Hepatocyte (in vitro differentiated cells): ENCODE measurements at regions not wholly inside any gene's neighbourhood (a gene's known extent, or its start where the extent isn't known, plus 50 kb on each side); places are given as distances from the start of the nearest gene placed in this dataset.

Experiments
- DNase-seq: peaks from one replicate; pipeline ENCODE4 v3.0.0-alpha.2; 2016; ENCODE audit warnings: low spot score
- H2AFZ ChIP-seq: fragments of 200-600 bp; sonication (generic); 2 replicates; pipeline ENCODE4 v1.6.0; 2016; ENCODE audit warnings: antibody characterized with exemption, mild to moderate bottlenecking
- H3K27ac ChIP-seq: fragments of 200-600 bp; sonication (generic); 2 replicates; pipeline ENCODE4 v1.5.1; 2016; ENCODE audit warnings: mild to moderate bottlenecking
- H3K27me3 ChIP-seq: fragments of 200-600 bp; sonication (generic); 2 replicates; pipeline ENCODE4 v1.6.1; 2016
- H3K36me3 ChIP-seq: fragments of 200-600 bp; sonication (generic); replicated peaks from 2 replicates; pipeline ENCODE4 v1.5.1; 2016; ENCODE audit warnings: low read depth; ENCODE audit not compliant: insufficient read depth
- H3K4me1 ChIP-seq: fragments of 200-600 bp; sonication (generic); 2 replicates; pipeline ENCODE4 v1.5.1; 2016; ENCODE audit warnings: mild to moderate bottlenecking, moderate library complexity; ENCODE audit not compliant: insufficient read depth
- H3K4me2 ChIP-seq: fragments of 200-600 bp; sonication (generic); 2 replicates; pipeline ENCODE4 v1.6.0; 2016
- H3K4me3 ChIP-seq: fragments of 200-600 bp; sonication (generic); 2 replicates; pipeline ENCODE4 v1.5.1; 2016; ENCODE audit warnings: mild to moderate bottlenecking
- H3K79me2 ChIP-seq: fragments of 200-600 bp; sonication (generic); 2 replicates; pipeline ENCODE4 v1.6.0; 2017; ENCODE audit warnings: mild to moderate bottlenecking
- H3K9me2 ChIP-seq: fragments of 200-600 bp; sonication (generic); replicated peaks from 2 replicates; pipeline ENCODE4 v1.6.0; 2017; ENCODE audit warnings: mild to moderate bottlenecking; ENCODE audit not compliant: insufficient read depth
- H3K9me3 ChIP-seq: fragments of 200-600 bp; sonication (generic); 2 replicates; pipeline ENCODE4 v1.5.1; 2016; ENCODE audit warnings: low read depth, mild to moderate bottlenecking
- H4K20me1 ChIP-seq: fragments of 200-600 bp; sonication (generic); 2 replicates; pipeline ENCODE4 v1.6.0; 2016; ENCODE audit warnings: mild to moderate bottlenecking; ENCODE audit not compliant: insufficient read depth, poor library complexity, severe bottlenecking
- CTCF ChIP-seq: fragments of 200-600 bp; sonication (generic); IDR thresholded peaks from 2 replicates; pipeline ENCODE4 v1.5.1; 2016; ENCODE audit warnings: antibody characterized with exemption, mild to moderate bottlenecking; ENCODE audit not compliant: poor library complexity
- EZH2 ChIP-seq: fragments of 200-600 bp; sonication (generic); IDR thresholded peaks from 2 replicates; pipeline ENCODE4 v1.6.1; 2016; ENCODE audit warnings: antibody characterized with exemption, mild to moderate bottlenecking, borderline replicate concordance
- EZH2phosphoT487 ChIP-seq: fragments of 200-600 bp; sonication (generic); IDR thresholded peaks from one replicate; pipeline ENCODE4 v1.6.1; 2018; ENCODE audit warnings: antibody characterized with exemption, mild to moderate bottlenecking, low read depth, moderate library complexity; ENCODE audit not compliant: unreplicated experiment, severe bottlenecking
- WGBS: methylation state at CpG from one replicate; pipeline ENCODE4 v1.1.6; 2016; ENCODE audit warnings: low lambda C conversion rate; ENCODE audit errors: missing lambda C conversion rate; 5-methylcytosine and 5-hydroxymethylcytosine counted together

DNA sequence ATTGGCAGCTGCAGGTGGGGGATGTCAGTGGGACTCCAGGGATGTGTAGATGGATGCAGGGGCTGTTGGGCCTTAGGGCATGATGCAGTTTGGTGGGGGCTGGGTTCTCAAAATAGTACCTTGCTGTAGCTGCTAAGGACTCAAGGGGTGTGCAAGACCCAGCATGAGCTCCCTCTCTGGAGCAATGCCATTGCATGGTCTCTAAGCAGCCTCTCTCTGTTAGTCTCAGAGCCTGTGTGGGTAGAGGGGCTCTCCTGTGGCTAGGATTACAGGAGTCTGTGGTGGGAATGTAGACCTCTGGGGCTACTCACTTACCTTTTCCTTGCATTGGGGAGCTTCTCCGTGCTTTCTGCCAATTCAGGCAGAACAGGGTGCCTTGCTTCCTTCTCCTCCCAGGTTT lies 228.9 kb downstream of the LPIN1 start:
- Histone ChIP-seq H3K9me2 (no peaks in the 10 kb centered on the region), H3K27ac (no peak overlapping the region), H3K4me1 (no peaks in the 10 kb centered on the region), H4K20me1 (no peaks in the 10 kb centered on the region), H3K79me2 (no peaks in the 10 kb centered on the region), H3K27me3 (peaks cover under 1% of the 10 kb centered on the region), H3K36me3 (no peaks in the 10 kb centered on the region), H3K9me3 (peaks cover 15% of the 10 kb centered on the region), H3K4me2 (no peak overlapping the region), H3K4me3 (no peak overlapping the region), H2AFZ (no peak overlapping the region)
- no peak for DNase-seq
- TF ChIP-seq CTCF = no peak
- TF ChIP-seq EZH2 = no peak
- TF ChIP-seq EZH2phosphoT487 = no peak
- WGBS = 86% methylated on average over 1 of the region's 1 CpG

- no peak overlapping the region for H2AFZ ChIP-seq
- H3K27me3 ChIP-seq = no peaks in the 10 kb centered on the region
- H3K27ac ChIP-seq = no peak overlapping the region
- no peaks in the 10 kb centered on the region for H3K9me2 ChIP-seq
- TF ChIP-seq EZH2phosphoT487 (no peak), EZH2 (no peak), CTCF (no peak)
- DNase-seq = no peak
- no peaks in the 10 kb centered on the region for H3K79me2 ChIP-seq
- peaks cover 15% of the 10 kb centered on the region for H3K9me3 ChIP-seq
- H3K4me1 ChIP-seq = no peaks in the 10 kb centered on the region
- H4K20me1 ChIP-seq = no peaks in the 10 kb centered on the region
- H3K4me3 ChIP-seq = no peak overlapping the region
- H3K36me3 ChIP-seq = no peaks in the 10 kb centered on the region
- no peak overlapping the region for H3K4me2 ChIP-seq
Measured at GRCh38 chr2:11976073-11976472, 229.6 kb downstream of the LPIN1 start.

GRCh38 chr2:11977766-11978524 lies 231.5 kb downstream of the LPIN1 start:
- no peak overlapping the region for H3K27ac ChIP-seq
- DNase-seq = no peak
- no peak overlapping the region for H3K4me2 ChIP-seq
- no peaks in the 10 kb centered on the region for H3K4me1 ChIP-seq
- no peaks in the 10 kb centered on the region for H3K79me2 ChIP-seq
- peaks cover 13% of the 10 kb centered on the region for H3K9me3 ChIP-seq
- H3K4me3 ChIP-seq = no peak overlapping the region
- H4K20me1 ChIP-seq = no peaks in the 10 kb centered on the region
- TF ChIP-seq EZH2phosphoT487 (no peak), EZH2 (no peak), CTCF (no peak)
- H3K9me2 ChIP-seq = no peaks in the 10 kb centered on the region
- H3K27me3 ChIP-seq = no peaks in the 10 kb centered on the region
- no peak overlapping the region for H2AFZ ChIP-seq
- WGBS = 92% methylated on average over 8 of the region's 8 CpGs
- H3K36me3 ChIP-seq = no peaks in the 10 kb centered on the region

GRCh38 chr2:11980809-11981208 lies 234.4 kb downstream of the LPIN1 start:
- H3K4me3 ChIP-seq = no peak overlapping the region
- 83% methylated on average over 9 of the region's 9 CpGs for WGBS
- no peaks in the 10 kb centered on the region for H3K27me3 ChIP-seq
- no peak overlapping the region for H3K27ac ChIP-seq
- no peaks in the 10 kb centered on the region for H4K20me1 ChIP-seq
- H2AFZ ChIP-seq = no peak overlapping the region
- no peaks in the 10 kb centered on the region for H3K9me2 ChIP-seq
- H3K9me3 ChIP-seq = no peaks in the 10 kb centered on the region
- no peak for TF ChIP-seq EZH2phosphoT487
- no peak for TF ChIP-seq CTCF
- TF ChIP-seq EZH2 = no peak
- no peaks in the 10 kb centered on the region for H3K79me2 ChIP-seq
- H3K4me2 ChIP-seq = no peak overlapping the region
- no peaks in the 10 kb centered on the region for H3K4me1 ChIP-seq
- no peaks in the 10 kb centered on the region for H3K36me3 ChIP-seq
- no peak for DNase-seq
